Stimulated activated CD4-positive, alpha-beta T cell treated with anti-CD3 and anti-CD28 coated beads, Interleukin-15, amount 100 ng/mL, for 24 hours (primary cell): ENCODE measurements at regions not wholly inside any gene's neighbourhood (a gene's known extent, or its start where the extent isn't known, plus 50 kb on each side); places are given as distances from the start of the nearest gene placed in this dataset.

Experiments
- DNase-seq: peaks from one replicate; pipeline ENCODE4 v3.0.0-alpha.2; 2020

DNA sequence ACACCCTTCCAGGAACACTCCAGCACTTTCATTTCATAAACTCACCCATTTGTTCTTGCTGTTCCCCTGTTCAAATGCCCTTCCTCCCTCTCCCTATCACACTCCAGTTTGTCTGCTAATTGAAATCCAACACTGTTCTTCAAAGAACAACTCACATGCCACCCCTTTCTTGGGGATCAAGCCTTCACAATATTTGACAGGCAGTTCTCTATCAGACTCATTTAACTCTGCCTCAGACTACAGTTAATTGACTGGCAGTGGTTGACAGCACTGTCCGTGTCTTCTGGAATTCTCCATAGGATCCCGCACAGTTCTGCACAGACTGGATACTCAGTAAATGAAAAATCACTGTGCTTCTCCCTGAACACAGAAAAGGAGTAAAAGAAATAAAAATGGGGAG lies 87.8 kb downstream of the PMP22 start:
- no peak for DNase-seq

DNA sequence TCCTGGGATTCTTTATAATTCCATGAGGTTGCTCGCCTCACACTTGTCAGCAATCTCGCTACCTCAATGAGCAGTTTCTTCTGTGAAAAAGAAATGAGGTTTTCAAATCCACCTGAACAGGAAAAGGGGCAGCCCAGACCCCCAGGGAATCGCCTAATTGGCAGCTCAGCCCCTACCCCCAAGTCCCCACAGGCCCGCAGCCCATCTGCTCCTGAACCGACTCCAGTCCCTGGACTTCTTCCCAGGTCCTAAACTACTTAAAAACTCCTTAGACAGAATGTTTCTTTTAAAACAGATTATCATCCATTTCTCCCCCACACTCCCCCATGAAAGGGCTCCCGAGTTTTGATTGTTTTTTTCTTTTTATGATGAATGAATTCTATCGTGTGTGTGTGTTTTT lies 89.8 kb downstream of the PMP22 start:
- no peak for DNase-seq

GRCh38 chr17:15171167-15172047 lies 93.7 kb downstream of the PMP22 start:
- peak; percentile 54 for DNase-seq

DNA sequence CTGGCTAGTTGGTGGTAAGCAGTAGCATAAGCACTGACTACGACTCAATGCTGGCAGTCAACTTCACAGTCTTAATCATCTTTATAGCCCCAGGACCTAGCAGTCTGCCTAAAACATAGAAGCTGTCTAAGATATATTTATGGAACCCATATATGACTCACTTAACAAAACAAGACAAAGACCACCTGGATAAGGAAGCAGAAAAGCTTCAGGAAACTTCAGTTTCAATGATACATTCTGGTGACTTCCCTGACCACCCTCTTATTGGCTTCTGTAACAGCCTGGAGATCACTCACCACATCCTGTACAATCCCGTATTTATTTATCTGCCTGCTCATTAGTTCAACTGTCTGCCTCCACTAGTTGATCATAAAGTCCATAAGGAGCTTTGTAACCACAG lies 95.5 kb downstream of the PMP22 start:
- DNase-seq, result no peak

- no peak for DNase-seq
Observed at GRCh38 chr17:15168379-15168778, 96.7 kb downstream of the PMP22 start.

- no peak for DNase-seq
Observed at GRCh38 chr17:15161395-15161794, 103.7 kb downstream of the PMP22 start.

- DNase-seq, result no peak
Observed at GRCh38 chr17:15157051-15157450, 108.1 kb downstream of the PMP22 start.

- no peak for DNase-seq
Observed at GRCh38 chr17:15154618-15155017, 110.5 kb downstream of the PMP22 start.

DNA sequence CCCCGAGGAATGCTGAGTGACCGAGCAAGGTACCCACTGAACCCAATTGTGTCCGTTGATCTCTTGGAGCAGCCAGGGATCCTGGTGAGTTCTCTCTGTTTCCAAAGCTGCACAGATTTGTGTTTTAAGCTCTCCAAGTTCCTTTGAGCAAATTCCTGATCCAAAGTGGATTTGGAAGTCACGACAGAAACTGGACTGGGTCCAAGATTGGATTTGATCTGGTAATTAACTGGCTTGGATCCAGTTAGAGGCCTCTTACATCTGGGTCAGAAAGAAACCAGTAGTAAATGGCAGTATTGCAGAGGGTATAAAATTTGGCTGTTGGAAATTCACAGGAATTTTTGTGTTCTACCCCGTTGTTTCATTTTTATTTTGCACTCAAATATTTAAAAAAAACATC lies 119.5 kb downstream of the PMP22 start:
- no peak for DNase-seq

- no peak for DNase-seq
Observed at GRCh38 chr17:15143524-15143923, 121.6 kb downstream of the PMP22 start.

DNA sequence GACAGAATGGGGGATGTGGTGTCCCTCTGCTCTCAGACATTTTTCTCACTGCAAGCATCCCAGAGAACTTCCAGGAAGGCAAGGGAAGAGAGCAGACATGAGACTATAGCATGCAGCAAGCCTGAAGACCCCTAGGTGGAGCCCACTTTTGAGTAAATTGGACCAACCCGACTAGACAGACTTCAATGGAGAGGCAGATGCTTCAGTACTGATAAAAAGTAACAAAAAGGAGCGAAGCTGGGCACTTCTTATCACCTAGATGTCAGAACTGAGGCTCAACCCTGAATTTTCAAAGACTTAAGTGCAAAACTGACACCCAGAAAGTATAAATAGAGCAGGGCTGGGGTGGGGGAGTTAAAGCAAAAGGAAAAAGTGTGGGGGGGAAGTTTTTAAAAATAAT lies 130.8 kb downstream of the PMP22 start:
- DNase-seq, result no peak

GRCh38 chr17:15133826-15134225 lies 131.3 kb downstream of the PMP22 start:
- DNase-seq, result no peak

DNA sequence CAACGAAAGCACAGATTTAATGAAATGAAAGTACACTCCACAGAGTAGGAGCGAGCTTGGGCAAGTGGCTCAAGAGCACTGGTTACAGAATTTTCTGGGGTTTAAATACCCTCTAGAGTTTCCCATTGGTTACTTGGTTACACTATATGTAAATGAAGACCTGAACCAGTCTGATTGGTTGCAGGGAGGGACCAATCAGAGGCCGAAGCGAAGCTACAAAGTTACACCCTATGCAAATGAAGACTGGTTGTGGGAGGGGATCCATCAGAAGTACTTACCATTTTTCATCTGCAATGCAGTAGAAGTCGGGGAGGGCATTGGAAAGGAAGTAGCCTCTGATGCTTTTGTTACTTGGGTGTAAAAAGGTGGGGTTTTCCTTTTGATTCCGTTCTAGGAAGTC lies 132.0 kb downstream of the PMP22 start:
- no peak for DNase-seq

- no peak for DNase-seq
Observed at GRCh38 chr17:15130426-15130825, 134.7 kb downstream of the PMP22 start.

GRCh38 chr17:15129986-15130385 lies 135.1 kb downstream of the PMP22 start:
- DNase-seq, result no peak

DNA sequence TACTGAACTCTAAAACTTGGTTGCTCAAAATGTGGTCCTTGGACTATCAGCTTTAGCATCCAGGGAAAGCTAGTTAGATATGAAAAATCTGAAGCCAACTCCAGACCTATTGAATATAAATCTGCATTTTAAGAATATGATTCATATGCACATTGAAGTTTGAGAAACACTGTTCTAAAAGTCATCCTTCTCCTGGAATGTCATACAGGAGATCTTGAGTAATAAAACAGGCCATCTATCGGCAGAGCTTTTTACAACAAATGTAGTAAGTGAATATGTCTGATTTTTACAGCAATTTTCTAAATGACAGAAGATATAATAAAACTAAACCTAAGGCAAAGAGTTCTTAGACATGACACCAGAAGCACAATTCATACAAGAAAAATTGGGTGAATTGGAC lies 140.4 kb downstream of the PMP22 start:
- DNase-seq, result no peak

DNA sequence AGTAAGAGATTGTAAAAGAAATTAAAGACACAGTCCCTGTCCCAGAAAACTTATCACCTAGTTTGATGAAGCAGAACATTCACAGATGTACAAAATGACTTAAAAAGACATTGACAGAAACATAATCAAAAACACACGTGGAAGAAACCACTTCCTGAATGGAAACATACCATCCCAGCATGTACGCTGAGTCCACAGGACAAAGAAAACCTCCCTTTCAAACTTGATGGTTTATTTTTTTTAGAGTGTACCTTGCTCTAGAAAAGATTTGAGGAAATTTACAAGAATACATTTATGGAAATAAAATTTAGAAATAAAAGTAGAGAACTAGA lies 140.9 kb downstream of the PMP22 start:
- DNase-seq, result no peak

DNA sequence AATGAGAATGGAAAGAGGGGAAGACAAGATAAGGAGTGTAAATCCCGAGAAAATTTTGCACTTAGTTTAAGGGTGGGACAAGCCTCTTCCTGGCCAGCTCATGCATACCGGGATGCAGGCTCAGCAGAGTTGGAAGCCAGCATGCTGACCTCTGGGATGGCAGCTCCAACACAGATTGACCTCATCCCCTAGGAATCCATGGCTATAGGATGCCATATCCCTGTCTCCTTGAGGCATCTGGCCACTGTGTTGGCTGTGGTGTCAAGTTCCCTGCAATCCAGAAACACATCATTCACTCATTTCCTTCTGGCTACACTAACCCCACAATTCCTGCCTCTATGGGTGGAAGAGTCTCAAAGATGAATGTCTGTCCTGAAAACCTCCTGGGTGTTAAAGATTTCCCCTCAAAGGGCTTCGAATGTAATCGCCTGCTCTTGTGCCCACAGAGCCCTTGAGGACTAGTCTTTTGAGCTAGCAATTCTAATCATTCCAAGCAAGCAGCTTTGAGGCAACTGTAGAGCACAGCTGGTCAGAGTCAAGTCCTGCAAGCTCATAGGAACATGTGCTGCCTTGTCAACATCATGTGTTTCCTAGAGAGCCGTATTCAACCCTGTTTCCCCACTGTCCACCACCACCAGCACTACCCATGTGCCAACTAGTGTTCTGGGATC lies 141.4 kb downstream of the PMP22 start:
- no peak for DNase-seq

DNA sequence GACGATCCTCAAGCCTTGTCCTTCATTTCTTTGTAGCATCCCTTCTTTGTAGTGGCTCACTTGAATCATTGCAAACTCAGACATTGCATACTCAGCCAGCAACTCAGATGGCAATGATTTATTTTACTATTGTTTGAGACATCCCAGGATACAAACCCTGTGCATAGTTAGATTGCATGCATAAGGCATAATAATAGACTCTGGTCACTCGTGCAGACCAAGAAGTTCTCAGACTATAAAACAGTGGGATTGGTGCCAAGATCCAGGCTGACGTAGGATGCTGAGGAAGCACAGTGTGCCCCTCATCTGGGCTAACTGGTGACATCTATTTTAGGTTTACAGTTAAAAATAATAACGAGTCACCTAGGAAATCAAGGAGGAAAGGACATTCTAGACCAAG lies 142.3 kb downstream of the PMP22 start:
- DNase-seq, result no peak

DNA sequence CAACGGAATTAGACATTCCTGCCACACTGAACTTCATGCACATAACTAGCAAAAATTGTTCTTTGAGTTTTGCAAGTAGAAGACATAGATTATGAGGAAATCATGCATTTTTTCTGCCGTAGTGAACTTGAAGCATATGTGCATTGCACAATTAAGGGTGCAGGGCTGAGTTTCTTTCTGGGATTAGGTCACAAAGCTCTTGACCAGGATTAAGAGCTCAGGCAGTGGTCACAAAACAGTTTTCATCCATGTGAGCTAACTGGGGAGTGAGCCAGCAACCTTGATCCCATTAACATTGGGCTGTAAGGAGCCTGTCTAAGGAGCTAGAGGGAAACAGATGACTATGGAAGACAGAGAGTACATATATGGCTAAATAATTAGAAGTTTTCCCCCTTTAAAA lies 143.7 kb downstream of the PMP22 start:
- DNase-seq, result no peak

- DNase-seq, result no peak
Observed at GRCh38 chr17:15119968-15120367, 145.2 kb downstream of the PMP22 start.

GRCh38 chr17:15117239-15117638 lies 147.9 kb downstream of the PMP22 start:
- DNase-seq, result no peak

- no peak for DNase-seq
Observed at GRCh38 chr17:15112846-15113617, 152.1 kb downstream of the PMP22 start.

DNA sequence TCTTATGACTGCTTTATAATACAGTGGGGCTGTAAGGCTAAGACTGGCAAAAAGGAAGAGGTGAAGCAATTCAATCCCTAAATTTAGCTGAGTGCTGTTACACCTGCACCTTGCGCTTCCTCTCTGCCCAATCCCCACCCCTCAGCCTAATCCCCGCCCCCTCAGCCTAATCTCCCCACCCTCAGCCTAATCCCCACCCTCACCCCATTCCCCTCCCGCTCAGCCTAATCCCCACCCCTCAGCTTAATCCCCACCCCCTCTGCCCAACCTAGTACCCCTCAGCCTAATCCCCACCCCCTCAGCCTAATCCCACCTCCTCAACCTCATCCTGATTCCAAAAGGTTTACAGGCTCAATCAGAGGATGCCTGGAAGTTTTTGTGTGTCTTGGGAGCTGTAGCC lies 155.5 kb downstream of the PMP22 start:
- no peak for DNase-seq
